Stomach (tissue), 8 donors: ENCODE measurements at regions not wholly inside any gene's neighbourhood (a gene's known extent, or its start where the extent isn't known, plus 50 kb on each side); places are given as distances from the start of the nearest gene placed in this dataset.

ENCODE experiments used
- DNase-seq, 2 donors: peaks; one replicate each; pipeline versions ENCODE4 v3.0.0 to v3.0.0-alpha.2; 2013 to 2019
- H3K27ac ChIP-seq, 5 donors: fragments of 200-600 bp in 4 of 5; sonication (generic) in 4 of 5; one replicate each; pipeline ENCODE4 v1.5.1; 2013 to 2019; ENCODE audit warnings: mild to moderate bottlenecking in 1 of 5, moderate library complexity in 1 of 5
- H3K27me3 ChIP-seq, 3 donors: fragments of 200-600 bp; sonication (generic); one replicate each; pipeline ENCODE4 v1.5.1; 2017 to 2019; ENCODE audit warnings: mixed run types in 1 of 3
- H3K36me3 ChIP-seq, 4 donors: fragments of 200-600 bp; sonication (generic); 1 replicate in 3 of 4; 2 replicates in 1 of 4; pipeline ENCODE4 v1.5.1; 2016 to 2019
- H3K4me1 ChIP-seq, 4 donors: fragments of 200-600 bp; sonication (generic); one replicate each; pipeline ENCODE4 v1.5.1; 2016 to 2019
- H3K4me3 ChIP-seq, 4 donors: fragments of 200-600 bp; sonication (generic) in 3 of 4; one replicate each; pipeline ENCODE4 v1.5.1; 2016 to 2019; ENCODE audit warnings: mild to moderate bottlenecking in 1 of 4
- H3K9me3 ChIP-seq, 4 donors: fragments of 200-600 bp; sonication (generic); one replicate each; pipeline ENCODE4 v1.5.1; 2016 to 2019
- CTCF ChIP-seq, 7 experiments: fragments of 450-650 bp in 4 of 7; fragments of 200-600 bp in 3 of 7; sonication (generic) in 3 of 7; IDR thresholded peaks; one replicate each; pipeline ENCODE4 v1.5.1; 2016 to 2019; ENCODE audit warnings: antibody characterized with exemption in 7 of 7, control low read depth in 2 of 7, mild to moderate bottlenecking in 1 of 7
- EP300 ChIP-seq: sonication (generic); formaldehyde crosslinking; IDR thresholded peaks from one replicate; pipeline ENCODE4 v1.6.1; 2017; ENCODE audit warnings: antibody characterized with exemption
- POLR2A ChIP-seq, 4 donors: fragments of 450-650 bp; IDR thresholded peaks; one replicate each; pipeline ENCODE4 v1.6.1; 2016; ENCODE audit warnings: antibody characterized with exemption in 4 of 4, control low read depth in 2 of 4, mild to moderate bottlenecking in 1 of 4, moderate library complexity in 1 of 4
- POLR2AphosphoS5 ChIP-seq, 3 donors: sonication (generic); formaldehyde crosslinking; IDR thresholded peaks; one replicate each; pipeline ENCODE4 v1.6.1; 2016; ENCODE audit warnings: antibody characterized with exemption in 3 of 3
- WGBS, 5 donors: extraction: QIAGEN DNeasy Blood & Tissue Kit in 3 of 5; methylation state at CpG; one replicate each; pipeline versions ENCODE4 v1.1.5 to v1.1.7; 2013 to 2018; 5-methylcytosine and 5-hydroxymethylcytosine counted together
- intact Hi-C: fragments of 100-400 bp; cut with DNase I; formaldehyde crosslinking; loops from one replicate; pipeline ENCODE4 v1.15.1; 2023; ENCODE audit warnings: low total_unique reads
- donor health status: healthy with polysubstance abuse.
- donor health status: Bipolar disorder and iron deficiency.
- donor health status: healthy.

GRCh38 chr15:93201940-93202339, 112.9 kb upstream of the RGMA start:
- no peaks in the 10 kb centered on the region for H3K4me1 ChIP-seq
- no peak overlapping the region for H3K27ac ChIP-seq
- peaks cover 0 to 16% (median 4%) of the 10 kb centered on the region in 4 donors for H3K9me3 ChIP-seq
- no peaks in the 10 kb centered on the region for H3K27me3 ChIP-seq
- no peak for DNase-seq
- intact Hi-C loops: no loop called here
- H3K36me3 ChIP-seq: no peaks in the 10 kb centered on the region
- WGBS, 5 donors: 47 to 62% (median 54%) methylated on average over 4 of the region's 4 CpGs
- H3K4me3 ChIP-seq: no peak overlapping the region
- TF ChIP-seq CTCF (IDR thresholded peaks at IDR 0.05): no peak
- no peak for TF ChIP-seq POLR2A (IDR thresholded peaks at IDR 0.05)
- no peak for TF ChIP-seq EP300
- no peak for TF ChIP-seq POLR2AphosphoS5 (IDR thresholded peaks at IDR 0.05)

- intact Hi-C loops: no loop called here
- Histone ChIP-seq H3K9me3 (peaks cover 0 to 27% (median 8%) of the 10 kb centered on the region in 4 donors), H3K4me1 (no peaks in the 10 kb centered on the region), H3K27ac (no peak overlapping the region), H3K4me3 (no peak overlapping the region), H3K27me3 (no peaks in the 10 kb centered on the region), H3K36me3 (no peaks in the 10 kb centered on the region)
- DNase-seq: no peak
- TF ChIP-seq CTCF (IDR thresholded peaks at IDR 0.05) (no peak), POLR2A (IDR thresholded peaks at IDR 0.05) (no peak), POLR2AphosphoS5 (IDR thresholded peaks at IDR 0.05) (no peak), EP300 (no peak)
- WGBS, 5 donors: 66 to 76% (median 70%) methylated on average over 4 of the region's 4 CpGs
These were observed 111.8 kb upstream of the RGMA start for GRCh38 chr15:93200837-93201226.

- peak in 1 of 2 donors; percentile 45 for DNase-seq
- WGBS, 5 donors: 54 to 69% (median 61%) methylated on average over 6 of the region's 6 CpGs
- H3K27ac ChIP-seq: no peak overlapping the region
- H3K27me3 ChIP-seq: no peaks in the 10 kb centered on the region
- TF ChIP-seq POLR2AphosphoS5 (IDR thresholded peaks at IDR 0.05) (no peak), POLR2A (IDR thresholded peaks at IDR 0.05) (no peak)
- intact Hi-C loops: no loop called here
- no peaks in the 10 kb centered on the region for H3K36me3 ChIP-seq
- no peaks in the 10 kb centered on the region for H3K4me1 ChIP-seq
- peaks cover 0 to 31% (median 8%) of the 10 kb centered on the region in 4 donors for H3K9me3 ChIP-seq
- no peak overlapping the region for H3K4me3 ChIP-seq
These were observed 111.2 kb upstream of the RGMA start for GRCh38 chr15:93200081-93200836.

GRCh38 chr15:93196135-93196670, 107.2 kb upstream of the RGMA start:
- H3K9me3 ChIP-seq: peaks cover 0 to 31% (median 8%) of the 10 kb centered on the region in 4 donors
- no peak for TF ChIP-seq POLR2AphosphoS5 (IDR thresholded peaks at IDR 0.05)
- no peak for TF ChIP-seq EP300
- no peak for TF ChIP-seq POLR2A (IDR thresholded peaks at IDR 0.05)
- no peak for TF ChIP-seq CTCF (IDR thresholded peaks at IDR 0.05)
- H3K4me1 ChIP-seq: no peaks in the 10 kb centered on the region
- no peak overlapping the region for H3K4me3 ChIP-seq
- WGBS, 5 donors: 52 to 66% (median 61%) methylated on average over 5 of the region's 5 CpGs
- no peak overlapping the region for H3K27ac ChIP-seq
- H3K36me3 ChIP-seq: no peaks in the 10 kb centered on the region
- intact Hi-C loops: no loop called here
- no peak for DNase-seq
- no peaks in the 10 kb centered on the region for H3K27me3 ChIP-seq

GRCh38 chr15:93195109-93195508, 106.1 kb upstream of the RGMA start:
- peaks cover 0 to 31% (median 8%) of the 10 kb centered on the region in 4 donors for H3K9me3 ChIP-seq
- H3K27ac ChIP-seq: no peak overlapping the region
- H3K36me3 ChIP-seq: no peaks in the 10 kb centered on the region
- no peaks in the 10 kb centered on the region for H3K27me3 ChIP-seq
- no peaks in the 10 kb centered on the region for H3K4me1 ChIP-seq
- intact Hi-C loops: no loop called here
- TF ChIP-seq POLR2A (IDR thresholded peaks at IDR 0.05) (no peak), POLR2AphosphoS5 (IDR thresholded peaks at IDR 0.05) (no peak)
- DNase-seq: no peak
- H3K4me3 ChIP-seq: no peak overlapping the region
- 49 to 76% (median 52%) methylated on average over 3 of the region's 3 CpGs for WGBS, 5 donors
